ENCODE measurements at regions not wholly inside any gene's neighbourhood (a gene's known extent, or its start where the extent isn't known, plus 50 kb on each side); places are given as distances from the start of the nearest gene placed in this dataset.

DNA sequence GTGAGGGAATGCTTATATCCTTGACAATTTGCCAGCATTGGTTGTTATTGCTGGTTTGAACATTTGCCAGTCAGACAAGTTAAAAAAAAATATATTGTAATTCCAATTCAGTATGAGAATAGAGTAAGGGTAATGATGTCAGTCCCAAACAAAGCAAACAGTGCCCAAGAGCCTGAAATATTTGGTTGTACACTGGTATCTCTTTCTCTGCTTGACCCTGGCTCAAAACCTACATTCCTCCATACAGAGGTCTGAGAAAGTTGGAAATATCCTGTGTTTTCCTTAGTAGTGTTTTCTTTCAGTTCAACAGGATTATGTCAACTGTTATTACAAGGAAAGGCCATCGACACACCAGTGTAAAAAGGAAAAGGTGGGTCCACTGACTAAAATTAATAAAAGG, 145.6 kb downstream of the MRPL39 start:
- Histone ChIP-seq H3K4me1 (peaks cover 0 to 5% (median 1%) of the 10 kb centered on the region in 4 donors), H3K27me3 (no peaks in the 10 kb centered on the region), H3K9me3 (no peaks in the 10 kb centered on the region), H3K27ac (no peak overlapping the region), H3K36me3 (no peaks in the 10 kb centered on the region), H3K4me3 (no peak overlapping the region)
- TF ChIP-seq, protein P1, sequence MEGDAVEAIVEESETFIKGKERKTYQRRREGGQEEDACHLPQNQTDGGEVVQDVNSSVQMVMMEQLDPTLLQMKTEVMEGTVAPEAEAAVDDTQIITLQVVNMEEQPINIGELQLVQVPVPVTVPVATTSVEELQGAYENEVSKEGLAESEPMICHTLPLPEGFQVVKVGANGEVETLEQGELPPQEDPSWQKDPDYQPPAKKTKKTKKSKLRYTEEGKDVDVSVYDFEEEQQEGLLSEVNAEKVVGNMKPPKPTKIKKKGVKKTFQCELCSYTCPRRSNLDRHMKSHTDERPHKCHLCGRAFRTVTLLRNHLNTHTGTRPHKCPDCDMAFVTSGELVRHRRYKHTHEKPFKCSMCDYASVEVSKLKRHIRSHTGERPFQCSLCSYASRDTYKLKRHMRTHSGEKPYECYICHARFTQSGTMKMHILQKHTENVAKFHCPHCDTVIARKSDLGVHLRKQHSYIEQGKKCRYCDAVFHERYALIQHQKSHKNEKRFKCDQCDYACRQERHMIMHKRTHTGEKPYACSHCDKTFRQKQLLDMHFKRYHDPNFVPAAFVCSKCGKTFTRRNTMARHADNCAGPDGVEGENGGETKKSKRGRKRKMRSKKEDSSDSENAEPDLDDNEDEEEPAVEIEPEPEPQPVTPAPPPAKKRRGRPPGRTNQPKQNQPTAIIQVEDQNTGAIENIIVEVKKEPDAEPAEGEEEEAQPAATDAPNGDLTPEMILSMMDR (IDR thresholded peaks at IDR 0.05): no peak
- TF ChIP-seq POLR2AphosphoS5 (IDR thresholded peaks at IDR 0.05): no peak
- TF ChIP-seq EP300 (IDR thresholded peaks at IDR 0.05): no peak
- TF ChIP-seq POLR2A (IDR thresholded peaks at IDR 0.05): no peak
- DNase-seq: no peak
- intact Hi-C loops (cut with DNase I): no loop called here
- WGBS, 2 donors: 32 to 69% methylated on average over 1 of the region's 1 CpG

DNA sequence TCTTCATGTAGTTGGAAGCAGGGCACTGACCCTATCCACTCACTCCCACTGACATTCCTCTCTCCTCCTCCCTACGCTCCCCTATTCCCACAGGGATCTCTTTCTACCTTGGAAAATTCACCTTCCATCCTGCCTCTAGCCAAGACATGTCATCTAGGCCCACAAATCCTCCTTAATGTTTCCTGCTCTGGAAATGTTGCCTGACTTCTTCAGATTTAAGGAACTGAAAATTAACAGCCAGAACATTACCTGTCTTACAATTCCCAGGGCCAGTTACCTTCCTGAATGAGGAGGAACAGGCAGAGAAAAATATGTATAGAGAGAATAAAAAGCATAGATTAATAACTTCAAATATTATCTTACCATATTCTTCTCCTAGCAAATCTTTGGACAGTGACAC, 147.3 kb downstream of the MRPL39 start:
- Histone ChIP-seq H3K4me1 (peaks cover 0 to 8% (median 2%) of the 10 kb centered on the region in 4 donors), H3K27ac (no peak overlapping the region), H3K4me3 (no peak overlapping the region), H3K9me3 (no peaks in the 10 kb centered on the region), H3K27me3 (no peaks in the 10 kb centered on the region), H3K36me3 (no peaks in the 10 kb centered on the region)
- no peak for DNase-seq
- intact Hi-C loops (cut with DNase I): no loop called here
- TF ChIP-seq EP300 (IDR thresholded peaks at IDR 0.05) (no peak), POLR2AphosphoS5 (IDR thresholded peaks at IDR 0.05) (no peak), POLR2A (IDR thresholded peaks at IDR 0.05) (no peak)
- TF ChIP-seq, protein P1 (IDR thresholded peaks at IDR 0.05): no peak
- WGBS, 2 donors: 85 to 90% methylated on average over 1 of the region's 1 CpG

DNA sequence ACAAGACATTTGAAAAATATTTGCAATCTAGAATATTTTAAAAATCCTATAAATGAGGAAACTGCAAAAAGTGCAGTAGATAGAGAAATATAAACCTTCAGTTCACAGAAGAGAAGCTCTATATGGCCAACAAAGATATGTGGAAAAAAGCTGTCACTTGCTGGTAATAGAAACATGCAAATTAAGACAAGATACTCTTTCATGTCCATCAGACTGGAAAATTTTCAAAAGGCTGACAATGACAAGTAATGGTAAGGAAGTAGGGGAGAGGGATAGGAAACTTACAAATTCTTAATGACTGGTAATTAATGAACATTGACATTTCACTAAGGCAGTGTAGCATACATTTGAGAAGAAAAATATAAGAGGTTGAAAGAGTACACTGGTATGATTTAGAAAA, 147.9 kb downstream of the MRPL39 start:
- intact Hi-C loops (cut with DNase I): no loop called here
- Histone ChIP-seq H3K4me3 (no peak overlapping the region), H3K9me3 (no peaks in the 10 kb centered on the region), H3K36me3 (no peaks in the 10 kb centered on the region), H3K27me3 (no peaks in the 10 kb centered on the region), H3K27ac (no peak overlapping the region), H3K4me1 (peaks cover 0 to 8% (median 2%) of the 10 kb centered on the region in 4 donors)
- DNase-seq: no peak
- TF ChIP-seq EP300 (IDR thresholded peaks at IDR 0.05) (no peak), POLR2AphosphoS5 (IDR thresholded peaks at IDR 0.05) (no peak), POLR2A (IDR thresholded peaks at IDR 0.05) (no peak)
- TF ChIP-seq, protein P1 (IDR thresholded peaks at IDR 0.05): no peak

DNA sequence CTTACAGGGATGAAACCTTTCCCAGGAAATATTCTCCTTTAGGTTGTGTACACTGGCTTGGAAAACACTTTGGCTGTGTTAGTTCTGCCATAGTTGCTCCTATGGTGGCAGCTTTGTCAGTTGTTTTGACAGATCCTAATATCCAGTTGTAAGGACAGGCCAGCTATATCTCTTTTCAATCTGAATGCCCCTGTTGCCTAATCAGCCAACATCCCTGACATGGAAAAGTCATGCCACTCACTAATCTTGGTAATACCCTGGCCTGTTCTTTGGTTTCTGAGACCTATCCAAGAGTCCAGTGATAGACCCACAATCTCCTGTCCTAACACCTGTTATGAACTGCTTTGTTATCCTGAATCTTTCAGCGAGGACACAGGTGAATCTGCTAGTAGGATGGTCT, 148.8 kb downstream of the MRPL39 start:
- H3K4me1 ChIP-seq: peaks cover 0 to 8% (median 2%) of the 10 kb centered on the region in 4 donors
- intact Hi-C loops (cut with DNase I): no loop called here
- DNase-seq: no peak
- WGBS, 2 donors: 63 to 93% methylated on average over 1 of the region's 1 CpG
- H3K36me3 ChIP-seq: no peaks in the 10 kb centered on the region
- H3K27ac ChIP-seq: no peak overlapping the region
- H3K9me3 ChIP-seq: no peaks in the 10 kb centered on the region
- no peaks in the 10 kb centered on the region for H3K27me3 ChIP-seq
- no peak overlapping the region for H3K4me3 ChIP-seq
- TF ChIP-seq POLR2A (IDR thresholded peaks at IDR 0.05): no peak
- TF ChIP-seq EP300 (IDR thresholded peaks at IDR 0.05): no peak
- TF ChIP-seq, protein P1 (IDR thresholded peaks at IDR 0.05): no peak
- no peak for TF ChIP-seq POLR2AphosphoS5 (IDR thresholded peaks at IDR 0.05)

DNA sequence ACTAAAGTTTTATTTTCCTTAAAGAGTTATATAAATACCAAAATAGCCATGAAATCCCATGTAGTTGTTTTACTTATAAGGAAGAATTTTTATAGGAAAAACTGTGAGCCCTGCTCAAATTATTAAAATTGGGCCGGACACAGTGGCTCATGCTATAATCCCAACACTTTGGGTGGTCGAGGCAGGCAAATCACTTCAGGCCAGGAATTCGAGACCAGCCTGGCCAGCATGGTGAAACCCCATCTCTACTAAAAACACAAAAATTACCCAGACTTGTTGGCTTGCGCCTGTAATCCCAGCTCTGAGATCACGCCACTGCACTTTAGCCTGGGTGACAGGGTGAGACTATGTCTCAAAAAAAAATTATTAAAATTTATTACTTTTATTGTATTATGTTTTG, 149.3 kb downstream of the MRPL39 start:
- H3K4me1 ChIP-seq: peaks cover 0 to 8% (median 2%) of the 10 kb centered on the region in 4 donors
- H3K9me3 ChIP-seq: no peaks in the 10 kb centered on the region
- intact Hi-C loops (cut with DNase I): no loop called here
- TF ChIP-seq POLR2AphosphoS5 (IDR thresholded peaks at IDR 0.05): no peak
- no peak for TF ChIP-seq POLR2A (IDR thresholded peaks at IDR 0.05)
- TF ChIP-seq EP300 (IDR thresholded peaks at IDR 0.05): no peak
- TF ChIP-seq, protein P1 (IDR thresholded peaks at IDR 0.05): no peak
- no peaks in the 10 kb centered on the region for H3K27me3 ChIP-seq
- no peak for DNase-seq
- WGBS, 2 donors: 84 to 90% methylated on average over 5 of the region's 5 CpGs
- H3K27ac ChIP-seq: no peak overlapping the region
- H3K36me3 ChIP-seq: no peaks in the 10 kb centered on the region
- no peak overlapping the region for H3K4me3 ChIP-seq
